ENCODE measurements at regions not wholly inside any gene's neighbourhood (a gene's known extent, or its start where the extent isn't known, plus 50 kb on each side); places are given as distances from the start of the nearest gene placed in this dataset.

DNA sequence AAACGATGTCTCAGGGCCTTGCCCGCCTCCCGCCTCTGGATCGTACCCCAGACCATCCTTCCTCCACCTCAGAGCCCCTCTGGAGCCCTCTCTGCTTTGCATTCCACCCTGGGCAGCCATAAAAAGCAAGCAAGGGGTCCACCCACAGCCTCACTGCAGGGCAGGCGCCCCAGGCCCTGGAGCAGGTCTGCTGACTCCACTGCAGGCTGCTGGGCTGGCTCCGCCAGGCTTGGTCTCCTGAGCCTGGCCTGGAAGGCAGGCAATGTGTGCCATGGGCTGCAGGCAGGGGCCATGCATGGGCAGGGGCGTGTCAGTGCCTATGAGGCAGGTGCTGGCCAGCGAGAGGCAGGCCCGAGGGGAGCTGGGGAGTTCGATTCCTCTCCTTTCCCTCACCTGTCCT, 186.0 kb downstream of the ANKRD30B start:
- no TSS peak for BruUV-seq (replicated peaks)
- Histone ChIP-seq H3K9me3 (ENCODE audit: control insufficient read depth, insufficient read depth, low read depth, low read length) (no peaks in the 10 kb centered on the region), H3K4me3 (ENCODE audit: low read depth in 2 of 2, low read length in 2 of 2) (no peak overlapping the region), H3K27me3 (ENCODE audit: control insufficient read depth, insufficient read depth, low read length) (no peaks in the 10 kb centered on the region), H3K4me1 (ENCODE audit: control insufficient read depth, insufficient read depth, low read length) (no peaks in the 10 kb centered on the region), H3K27ac (ENCODE audit: low read length) (no peak overlapping the region), H3K36me3 (ENCODE audit: control insufficient read depth, insufficient read depth, low read length) (no peaks in the 10 kb centered on the region)
- intact Hi-C loops (cut with micrococcal nuclease; ENCODE audit: unreplicated experiment) (no loop called here), in situ Hi-C loops (cut with HindIII; ENCODE audit: low pct_unique_long_range_greater_than_20kb, low sequenced_read_pairs) (no loop called here)
- DNase-seq (ENCODE audit: low read depth, low spot score) = no peak
- TF ChIP-seq, protein P1, sequence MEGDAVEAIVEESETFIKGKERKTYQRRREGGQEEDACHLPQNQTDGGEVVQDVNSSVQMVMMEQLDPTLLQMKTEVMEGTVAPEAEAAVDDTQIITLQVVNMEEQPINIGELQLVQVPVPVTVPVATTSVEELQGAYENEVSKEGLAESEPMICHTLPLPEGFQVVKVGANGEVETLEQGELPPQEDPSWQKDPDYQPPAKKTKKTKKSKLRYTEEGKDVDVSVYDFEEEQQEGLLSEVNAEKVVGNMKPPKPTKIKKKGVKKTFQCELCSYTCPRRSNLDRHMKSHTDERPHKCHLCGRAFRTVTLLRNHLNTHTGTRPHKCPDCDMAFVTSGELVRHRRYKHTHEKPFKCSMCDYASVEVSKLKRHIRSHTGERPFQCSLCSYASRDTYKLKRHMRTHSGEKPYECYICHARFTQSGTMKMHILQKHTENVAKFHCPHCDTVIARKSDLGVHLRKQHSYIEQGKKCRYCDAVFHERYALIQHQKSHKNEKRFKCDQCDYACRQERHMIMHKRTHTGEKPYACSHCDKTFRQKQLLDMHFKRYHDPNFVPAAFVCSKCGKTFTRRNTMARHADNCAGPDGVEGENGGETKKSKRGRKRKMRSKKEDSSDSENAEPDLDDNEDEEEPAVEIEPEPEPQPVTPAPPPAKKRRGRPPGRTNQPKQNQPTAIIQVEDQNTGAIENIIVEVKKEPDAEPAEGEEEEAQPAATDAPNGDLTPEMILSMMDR (IDR thresholded peaks at IDR 0.05) = no peak
- no peak for TF ChIP-seq TCF7L2 (IDR thresholded peaks at IDR 0.05; ENCODE audit: low read depth, low read length)
- no peak for TF ChIP-seq POLR2AphosphoS5 (IDR thresholded peaks at IDR 0.05; ENCODE audit: low read depth, low read length)
- no peak for TF ChIP-seq SIN3A (IDR thresholded peaks at IDR 0.05; ENCODE audit: borderline replicate concordance, insufficient read depth, low read depth, low read length)
- no peak for TF ChIP-seq REST (IDR thresholded peaks at IDR 0.05; ENCODE audit: insufficient read depth in 1 of 2, low read depth in 2 of 2, low read length in 1 of 2)
- POLR2A ChIA-PET = no interaction called here
- no peak for ATAC-seq
- CTCF ChIA-PET = no interaction called here

DNA sequence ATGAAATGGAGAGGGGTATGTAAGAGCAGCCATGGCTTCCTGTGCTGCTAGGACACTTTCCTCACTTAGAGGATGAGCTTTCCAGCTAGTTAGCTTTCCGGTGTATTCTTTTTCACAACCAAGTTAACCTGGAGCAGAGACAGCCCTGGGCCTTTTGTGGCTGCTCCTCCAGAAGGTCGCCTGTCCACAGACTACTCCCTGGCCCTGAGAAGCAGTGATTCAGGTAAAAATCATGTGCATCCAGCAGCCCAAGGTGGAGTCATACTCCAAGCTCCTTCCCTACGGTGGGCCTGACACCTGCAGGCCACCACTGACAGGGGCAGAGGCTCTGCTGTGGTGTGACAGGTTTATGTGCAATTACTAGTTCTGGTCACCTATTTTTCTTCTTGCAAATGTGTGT, 187.2 kb downstream of the ANKRD30B start:
- Histone ChIP-seq H3K27me3 (ENCODE audit: control insufficient read depth, insufficient read depth, low read length) (no peaks in the 10 kb centered on the region), H3K27ac (ENCODE audit: low read length) (no peak overlapping the region), H3K4me1 (ENCODE audit: control insufficient read depth, insufficient read depth, low read length) (no peaks in the 10 kb centered on the region), H3K4me3 (ENCODE audit: low read depth in 2 of 2, low read length in 2 of 2) (no peak overlapping the region), H3K9me3 (ENCODE audit: control insufficient read depth, insufficient read depth, low read depth, low read length) (no peaks in the 10 kb centered on the region), H3K36me3 (ENCODE audit: control insufficient read depth, insufficient read depth, low read length) (no peaks in the 10 kb centered on the region)
- POLR2A ChIA-PET = no interaction called here
- ATAC-seq (no peak), DNase-seq (ENCODE audit: low read depth, low spot score) (no peak)
- no peak for TF ChIP-seq POLR2AphosphoS5 (IDR thresholded peaks at IDR 0.05; ENCODE audit: low read depth, low read length)
- TF ChIP-seq TCF7L2 (IDR thresholded peaks at IDR 0.05; ENCODE audit: low read depth, low read length) = no peak
- TF ChIP-seq, protein P1 (IDR thresholded peaks at IDR 0.05) = no peak
- no peak for TF ChIP-seq SIN3A (IDR thresholded peaks at IDR 0.05; ENCODE audit: borderline replicate concordance, insufficient read depth, low read depth, low read length)
- TF ChIP-seq REST (IDR thresholded peaks at IDR 0.05; ENCODE audit: insufficient read depth in 1 of 2, low read depth in 2 of 2, low read length in 1 of 2) = no peak
- BruUV-seq (replicated peaks) = no TSS peak
- intact Hi-C loops (cut with micrococcal nuclease; ENCODE audit: unreplicated experiment) = no loop called here
- CTCF ChIA-PET = no interaction called here
- in situ Hi-C loops (cut with HindIII; ENCODE audit: low pct_unique_long_range_greater_than_20kb, low sequenced_read_pairs) = no loop called here

All from Panc1 (cell line).